GM12878 (cell line): ENCODE measurements at regions not wholly inside any gene's neighbourhood (a gene's known extent, or its start where the extent isn't known, plus 50 kb on each side); places are given as distances from the start of the nearest gene placed in this dataset.

Experiments
- BCL3 ChIP-seq: IDR thresholded peaks from 2 replicates; pipeline ENCODE4 v1.6.1; 2011; ENCODE audit warnings: borderline replicate concordance, low read depth, mild to moderate bottlenecking, moderate library complexity, low read length; ENCODE audit not compliant: insufficient read depth, poor library complexity, severe bottlenecking
- BHLHE40 ChIP-seq, 2 experiments: fragments of 450-650 bp in 1 of 2; IDR thresholded peaks; 2 replicates each; pipeline ENCODE4 v1.6.1; 2011 to 2017; ENCODE audit warnings: low read depth in 2 of 2, borderline replicate concordance in 1 of 2, improper control_type of control experiment in 1 of 2, low read length in 1 of 2, mild to moderate bottlenecking in 1 of 2
- CHD2 ChIP-seq: IDR thresholded peaks from 2 replicates; pipeline ENCODE4 v1.6.1; 2011; ENCODE audit warnings: low read depth, low read length, improper control_type of control experiment, borderline replicate concordance
- E4F1 ChIP-seq: fragments of 450-650 bp; IDR thresholded peaks from 2 replicates; pipeline ENCODE4 v1.6.1; 2018; ENCODE audit warnings: borderline replicate concordance, mild to moderate bottlenecking; ENCODE audit not compliant: partially characterized antibody
- EGR1 ChIP-seq, 2 experiments: IDR thresholded peaks; 1 replicate in 1 of 2; 2 replicates in 1 of 2; pipeline ENCODE4 v1.6.1; 2011 to 2012; ENCODE audit warnings: low read depth in 2 of 2, low read length in 2 of 2, borderline replicate concordance in 1 of 2, mild to moderate bottlenecking in 1 of 2, moderate library complexity in 1 of 2
- IKZF2 ChIP-seq, 2 experiments: fragments of 450-650 bp; IDR thresholded peaks; 2 replicates each; pipeline ENCODE4 v1.6.1; 2017; ENCODE audit warnings: mild to moderate bottlenecking in 2 of 2, moderate library complexity in 2 of 2
- KAT2A ChIP-seq: conservative IDR thresholded peaks from 2 replicates; pipeline ENCODE4 v1.6.1; 2011; ENCODE audit warnings: low read depth, low read length; ENCODE audit not compliant: control insufficient read depth
- KDM1A ChIP-seq: fragments of 200-600 bp; sonication (generic); IDR thresholded peaks from 2 replicates; pipeline ENCODE4 v1.6.1; 2016; ENCODE audit warnings: borderline replicate concordance
- LARP7 ChIP-seq: fragments of 450-650 bp; IDR thresholded peaks from 2 replicates; pipeline ENCODE4 v1.6.1; 2017; ENCODE audit warnings: mild to moderate bottlenecking
- MAX ChIP-seq: IDR thresholded peaks from 2 replicates; pipeline ENCODE4 v1.6.1; 2012; ENCODE audit warnings: low read depth, low read length, improper control_type of control experiment
- MLLT1 ChIP-seq: fragments of 450-650 bp; IDR thresholded peaks from 2 replicates; pipeline ENCODE4 v1.6.1; 2016; ENCODE audit warnings: mild to moderate bottlenecking
- MTA2 ChIP-seq: fragments of 450-650 bp; IDR thresholded peaks from 2 replicates; pipeline ENCODE4 v1.6.1; 2016; ENCODE audit warnings: low read depth, mild to moderate bottlenecking, moderate library complexity
- MYC ChIP-seq: IDR thresholded peaks from 2 replicates; pipeline ENCODE4 v1.6.1; 2011; ENCODE audit warnings: mild to moderate bottlenecking, low read length, moderate library complexity, inconsistent platforms; ENCODE audit not compliant: insufficient read depth, insufficient replicate concordance, insufficient read length, severe bottlenecking
- NRF1 ChIP-seq: conservative IDR thresholded peaks from 2 replicates; pipeline ENCODE4 v1.6.1; 2011; ENCODE audit warnings: mild to moderate bottlenecking, low read depth, low read length, improper control_type of control experiment
- STAT3 ChIP-seq: IDR thresholded peaks from 2 replicates; pipeline ENCODE4 v1.6.1; 2011; ENCODE audit warnings: low read depth, low read length, improper control_type of control experiment
- TAF1 ChIP-seq: IDR thresholded peaks from 2 replicates; pipeline ENCODE4 v1.6.1; 2011; ENCODE audit warnings: mild to moderate bottlenecking, low read depth, low read length, borderline replicate concordance
- ZBTB40 ChIP-seq: fragments of 450-650 bp; IDR thresholded peaks from 2 replicates; pipeline ENCODE4 v1.6.1; 2016; ENCODE audit warnings: mild to moderate bottlenecking, moderate library complexity, borderline replicate concordance
- ZNF24 ChIP-seq: fragments of 450-650 bp; IDR thresholded peaks from 2 replicates; pipeline ENCODE4 v1.6.1; 2017; ENCODE audit warnings: antibody characterized with exemption, mild to moderate bottlenecking
- ZNF384 ChIP-seq: IDR thresholded peaks from 2 replicates; pipeline ENCODE4 v1.6.1; 2012; ENCODE audit warnings: low read depth, mild to moderate bottlenecking, low read length, improper control_type of control experiment, borderline replicate concordance

GRCh38 chrX:88416965-88417364 is 330.1 kb upstream of the CPXCR1 start (continued):
- TF ChIP-seq IKZF2 (IDR thresholded peaks at IDR 0.05), result peak; percentile 51; a peak in 2 of 4 replicates
- no peak for TF ChIP-seq ZBTB40
- no peak for TF ChIP-seq BCL3
- no peak for TF ChIP-seq LARP7
- TF ChIP-seq ZNF384, result peak; percentile 40; the same call in 1 of the 2 replicates
- no peak for TF ChIP-seq KAT2A
- TF ChIP-seq E4F1, result no peak
- TF ChIP-seq TAF1, result no peak
- TF ChIP-seq MYC, result no peak
- 0 out of 2 replicates have a peak, but pooled peaks have one; percentile 40 for TF ChIP-seq MLLT1
- no peak for TF ChIP-seq NRF1
- TF ChIP-seq STAT3, result no peak
- peak; percentile 21; the same call in 1 of the 2 replicates for TF ChIP-seq CHD2
- TF ChIP-seq KDM1A, result no peak
- TF ChIP-seq MTA2, result peak; percentile 95
- TF ChIP-seq ZNF24, result no peak
- TF ChIP-seq EGR1 (IDR thresholded peaks at IDR 0.05; ENCODE audit: borderline replicate concordance in 1 of 2, low read depth in 2 of 2, low read length in 2 of 2), result no peak
- no peak for TF ChIP-seq MAX
- peak; percentile 38 to 76; a peak in 2 of 4 replicates for TF ChIP-seq BHLHE40 (IDR thresholded peaks at IDR 0.05; ENCODE audit: borderline replicate concordance in 1 of 2, low read depth in 2 of 2, low read length in 1 of 2)
